WI38 (cell line): ENCODE measurements at regions not wholly inside any gene's neighbourhood (a gene's known extent, or its start where the extent isn't known, plus 50 kb on each side); places are given as distances from the start of the nearest gene placed in this dataset.

Experiments
- H3K4me3 ChIP-seq: 2 replicates; pipeline ENCODE4 v1.5.1; 2011; ENCODE audit warnings: low read depth, mild to moderate bottlenecking, control low read depth, low read length
- CTCF ChIP-seq: IDR thresholded peaks from 2 replicates; pipeline ENCODE4 v1.5.1; 2012; ENCODE audit warnings: low read depth, mild to moderate bottlenecking, control low read depth, low read length

- peak; percentile 67 for TF ChIP-seq CTCF
- H3K4me3 ChIP-seq, result no peak overlapping the region
These were observed 267.4 kb upstream of the HMGA2 start for GRCh38 chr12:65556676-65557437.

GRCh38 chr12:65557438-65558181 lies 266.7 kb upstream of the HMGA2 start:
- TF ChIP-seq CTCF, result no peak
- H3K4me3 ChIP-seq, result no peak overlapping the region

GRCh38 chr12:65560286-65560685 lies 264.0 kb upstream of the HMGA2 start:
- no peak for TF ChIP-seq CTCF
- H3K4me3 ChIP-seq, result no peak overlapping the region

GRCh38 chr12:65561798-65562382 lies 262.4 kb upstream of the HMGA2 start:
- TF ChIP-seq CTCF, result no peak
- no peak overlapping the region for H3K4me3 ChIP-seq

GRCh38 chr12:65565601-65566560 lies 258.4 kb upstream of the HMGA2 start:
- H3K4me3 ChIP-seq, result peak overlapping the region; percentile 27

GRCh38 chr12:65566751-65567150 lies 257.5 kb upstream of the HMGA2 start:
- peak overlapping the region; percentile 27 for H3K4me3 ChIP-seq
- TF ChIP-seq CTCF, result no peak

More at GRCh38 chr12:65565601-65566560, 258.4 kb upstream of the HMGA2 start:
- TF ChIP-seq CTCF, result no peak
